NCI-H2029 treated with DMSO at 0.1 percent for 48 hours (cell line): ENCODE measurements at regions not wholly inside any gene's neighbourhood (a gene's known extent, or its start where the extent isn't known, plus 50 kb on each side); places are given as distances from the start of the nearest gene placed in this dataset.
"Not testable (repeated sequence)": the region's sequence is repeated elsewhere in the genome, so short reads cannot be mapped to it uniquely, and the experiment has no call there.

Experiments used
- DNase-seq: peaks from one replicate; lab custom pipeline; 2025; lab: John Stamatoyannopoulos, UW

DNA sequence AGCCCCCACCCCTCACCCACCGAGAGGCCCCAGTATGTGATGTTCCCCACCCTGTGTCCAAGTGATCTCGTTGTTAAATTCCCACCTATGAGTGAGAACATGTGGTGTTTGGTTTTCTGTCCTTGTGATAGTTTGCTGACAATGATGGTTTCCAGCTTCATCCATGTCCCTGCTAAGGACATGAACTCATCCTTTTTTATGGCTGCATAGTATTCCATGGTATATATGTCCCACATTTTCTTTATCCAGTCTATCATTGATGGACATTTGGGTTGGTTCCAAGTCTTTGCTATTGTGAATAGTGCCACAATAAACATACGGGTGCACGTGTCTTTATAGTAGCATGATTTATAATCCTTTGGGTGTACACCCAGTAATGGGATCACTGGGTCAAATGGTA is 79.2 kb downstream of the PXDC1 start:
- DNase-seq, result not testable (repeated sequence)

DNA sequence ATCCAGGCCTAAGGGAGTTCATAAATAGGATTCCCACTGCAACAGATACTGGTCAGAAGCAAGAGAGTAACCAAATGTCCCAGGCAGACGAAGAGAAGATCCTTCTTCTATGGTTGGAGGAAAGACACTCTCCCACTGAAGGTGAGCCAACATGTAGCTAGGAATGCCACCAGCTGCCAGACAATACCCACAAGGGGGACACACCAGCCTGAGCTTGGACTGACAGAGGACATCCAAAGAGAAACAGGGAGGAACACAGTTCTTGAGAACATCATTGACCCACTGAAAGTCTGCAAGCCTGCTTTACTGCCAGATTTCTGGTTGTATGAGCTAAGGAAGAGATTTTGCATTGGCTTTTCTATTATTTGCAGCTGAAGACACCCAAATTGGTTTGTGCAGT is 80.1 kb downstream of the PXDC1 start:
- no peak for DNase-seq

DNA sequence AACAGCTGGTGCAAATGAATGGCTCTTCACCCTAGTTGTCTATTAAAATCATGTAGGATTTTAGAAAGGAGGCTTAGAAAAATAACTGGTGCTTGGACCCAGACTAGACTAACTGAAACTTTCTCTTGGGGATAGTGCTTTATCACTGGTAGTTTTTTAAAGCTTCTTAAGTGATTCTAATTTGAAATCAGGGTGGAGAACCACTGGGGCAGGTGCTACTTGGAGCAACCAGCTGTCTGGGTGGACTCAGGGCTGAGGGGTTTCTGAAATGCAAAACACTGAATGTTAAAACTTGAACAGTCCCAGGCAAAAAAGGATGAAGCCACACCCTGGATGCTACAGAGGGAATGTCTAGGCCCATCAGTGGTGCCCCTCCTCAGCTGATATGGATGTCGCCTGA is 81.2 kb downstream of the PXDC1 start:
- DNase-seq, result no peak

DNA sequence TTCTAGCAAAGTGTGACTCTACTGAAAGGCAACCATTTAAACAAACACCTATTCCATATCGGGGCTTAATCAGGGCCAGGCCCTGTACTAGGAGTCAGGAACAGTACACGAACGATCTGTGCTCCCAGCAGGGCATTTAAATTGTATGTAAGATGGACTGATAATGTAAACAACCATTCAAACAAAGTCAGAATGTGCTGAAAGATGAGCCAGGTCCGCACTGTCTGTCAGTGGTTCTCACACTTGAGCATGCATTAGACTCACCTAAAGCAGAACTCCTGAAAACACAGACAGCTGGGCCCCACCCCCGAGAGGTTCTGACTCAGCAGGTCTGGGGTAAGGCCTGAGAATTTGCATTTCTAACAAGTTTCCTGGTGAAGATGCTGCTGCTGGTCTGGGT is 81.6 kb downstream of the PXDC1 start:
- DNase-seq, result no peak

DNA sequence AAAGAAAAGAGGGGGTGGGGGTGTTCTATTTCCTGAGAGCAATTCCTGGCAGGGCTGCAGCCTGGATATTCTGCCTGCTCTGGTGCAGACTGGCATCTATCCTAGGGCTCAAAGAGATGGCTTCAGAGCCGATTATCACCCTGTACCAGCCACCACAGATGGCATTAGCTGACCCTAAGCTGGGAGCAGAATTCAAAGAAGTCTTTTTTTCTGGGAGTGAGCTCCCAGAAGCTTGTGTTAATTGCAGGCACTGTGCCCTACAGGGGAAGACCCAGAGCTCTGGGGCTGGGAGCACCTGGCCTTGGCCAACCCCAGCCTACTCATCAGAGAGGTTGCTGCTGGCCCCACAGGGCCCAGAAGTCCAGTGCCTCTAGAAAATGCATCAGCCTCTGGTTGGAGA is 85.9 kb downstream of the PXDC1 start:
- no peak for DNase-seq

DNA sequence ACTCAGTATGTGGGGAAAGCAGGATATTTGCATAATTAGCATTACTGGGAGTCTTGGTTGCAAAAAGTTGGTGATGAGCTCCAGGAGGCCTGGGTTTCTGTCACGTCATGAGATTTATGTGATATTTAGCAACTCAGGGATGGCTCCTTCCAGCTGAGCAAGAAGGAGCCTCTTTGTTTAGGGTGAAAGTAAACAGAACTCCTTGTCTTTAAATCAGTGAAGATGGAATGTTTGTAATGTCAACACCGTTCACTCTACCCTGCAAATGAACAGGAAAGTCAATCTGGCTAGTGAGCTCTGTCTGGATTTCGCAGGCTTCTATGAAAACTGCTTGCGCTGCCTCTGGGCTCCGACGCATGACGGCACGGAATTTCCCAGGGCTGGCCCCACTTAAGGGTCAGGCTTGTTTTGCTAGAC is 86.9 kb downstream of the PXDC1 start:
- DNase-seq, result no peak

DNA sequence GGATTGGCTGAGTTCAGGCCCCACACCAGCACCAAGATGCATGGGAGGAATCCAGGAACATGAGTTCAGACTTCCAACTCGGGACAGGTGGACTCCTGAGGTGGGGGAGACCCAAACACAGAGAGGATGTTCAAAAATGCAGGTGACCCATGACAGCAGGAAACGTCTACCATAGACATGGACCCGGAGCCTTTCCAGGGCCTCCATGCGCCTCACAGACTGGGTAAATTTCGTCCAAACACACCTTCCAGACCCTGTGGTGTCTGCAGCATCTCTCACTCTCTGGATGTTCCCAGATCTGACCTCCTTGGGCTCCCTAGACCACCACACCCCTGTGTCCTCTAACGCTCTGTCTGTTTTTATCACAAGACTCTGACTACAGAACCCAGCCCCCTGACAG is 87.7 kb downstream of the PXDC1 start:
- DNase-seq, result no peak

DNA sequence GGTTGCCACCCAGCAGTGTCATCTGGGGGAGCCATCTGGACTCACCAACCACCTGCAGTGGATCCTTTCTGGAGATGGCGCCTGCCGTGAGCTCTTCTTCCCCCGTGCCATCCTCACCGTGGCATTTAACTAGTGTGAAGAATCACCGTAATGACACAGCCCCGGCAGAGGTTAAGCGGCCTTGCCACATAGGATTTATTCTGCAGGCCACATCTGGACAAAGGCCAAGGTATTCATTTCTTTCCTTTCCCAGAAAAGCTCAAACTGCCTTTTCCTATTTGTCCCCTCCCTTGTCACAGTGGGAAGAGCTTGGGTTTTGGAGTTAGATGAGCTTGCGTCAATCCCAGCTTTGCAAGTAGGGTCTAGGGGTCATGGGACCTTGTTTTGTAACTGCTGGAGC is 88.4 kb downstream of the PXDC1 start:
- no peak for DNase-seq

DNA sequence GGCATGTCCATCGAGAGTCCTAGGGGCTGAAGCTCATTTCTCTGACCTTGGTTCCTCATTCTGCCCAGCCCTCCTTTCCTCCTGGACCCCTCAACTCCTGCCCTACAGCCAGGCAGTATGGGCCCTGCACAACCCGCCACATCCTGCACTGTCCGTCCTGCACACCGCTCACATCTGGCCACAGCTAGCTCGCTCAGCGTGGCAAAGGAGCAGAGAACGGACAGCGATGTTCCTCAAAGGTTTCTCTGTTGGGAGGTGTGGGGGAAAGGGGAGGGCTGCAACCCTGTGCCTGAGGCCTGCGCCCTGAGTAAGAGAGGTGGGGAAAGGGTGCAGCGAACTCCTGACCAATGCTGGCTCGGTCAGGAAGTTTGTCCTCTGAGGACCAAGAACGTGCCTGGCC is 90.1 kb downstream of the PXDC1 start:
- no peak for DNase-seq

DNA sequence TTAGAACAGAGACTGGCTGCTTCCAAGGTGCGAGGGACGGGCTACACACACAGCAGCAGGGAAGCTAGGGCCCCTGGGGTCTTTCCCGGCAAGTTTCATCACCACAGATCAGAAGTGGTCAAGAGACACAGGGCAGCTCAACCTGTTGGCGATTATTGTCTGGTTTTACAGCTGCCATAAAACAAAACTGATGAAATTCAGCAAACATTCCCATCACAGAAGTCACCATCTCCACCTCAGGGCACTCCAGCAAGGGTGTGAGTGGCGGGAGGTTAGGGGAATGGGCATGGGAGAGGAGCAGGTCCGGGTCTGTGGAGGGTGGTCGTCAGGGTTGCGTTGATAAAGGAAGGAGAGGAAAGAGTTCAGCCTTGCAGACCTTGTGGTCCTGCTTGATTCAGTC is 91.0 kb downstream of the PXDC1 start:
- no peak for DNase-seq

DNA sequence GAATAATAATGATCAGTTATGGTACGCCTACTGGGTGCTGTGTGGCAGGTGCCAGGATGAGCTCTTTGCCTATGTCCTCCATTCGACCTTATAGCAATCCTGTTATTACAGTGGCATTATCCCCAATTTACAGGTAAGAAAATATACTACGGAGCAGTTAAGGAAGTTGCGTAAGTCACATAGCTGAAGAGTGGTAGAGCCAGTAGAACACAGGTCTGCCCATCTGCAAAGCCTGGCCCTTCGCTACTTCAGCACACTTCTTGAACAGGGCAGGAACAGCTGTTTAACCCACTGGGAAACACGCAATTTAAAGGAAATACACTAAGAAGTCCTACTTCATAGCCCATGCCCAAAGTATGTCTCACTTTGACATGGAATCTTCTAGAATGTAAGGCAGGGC is 91.8 kb downstream of the PXDC1 start:
- DNase-seq, result no peak

DNA sequence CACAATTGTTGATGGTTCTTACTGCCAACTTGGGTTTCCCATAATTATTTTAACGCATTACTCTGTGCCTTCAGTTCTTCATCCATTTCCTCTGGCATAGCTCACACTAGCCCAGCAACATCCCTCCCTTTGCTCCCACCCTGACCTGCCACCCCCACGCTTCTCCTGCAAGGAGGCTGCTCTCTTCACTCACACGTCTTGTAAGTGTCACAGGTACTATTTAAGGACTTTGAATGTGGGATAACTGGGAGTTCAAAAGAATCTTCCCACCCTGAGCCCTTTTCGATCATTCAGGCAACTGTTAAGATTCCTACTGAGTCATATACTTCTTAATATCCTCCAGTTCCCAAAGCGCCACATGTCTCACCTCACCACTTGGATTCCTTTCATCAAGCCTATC is 95.4 kb downstream of the PXDC1 start:
- DNase-seq, result no peak

DNA sequence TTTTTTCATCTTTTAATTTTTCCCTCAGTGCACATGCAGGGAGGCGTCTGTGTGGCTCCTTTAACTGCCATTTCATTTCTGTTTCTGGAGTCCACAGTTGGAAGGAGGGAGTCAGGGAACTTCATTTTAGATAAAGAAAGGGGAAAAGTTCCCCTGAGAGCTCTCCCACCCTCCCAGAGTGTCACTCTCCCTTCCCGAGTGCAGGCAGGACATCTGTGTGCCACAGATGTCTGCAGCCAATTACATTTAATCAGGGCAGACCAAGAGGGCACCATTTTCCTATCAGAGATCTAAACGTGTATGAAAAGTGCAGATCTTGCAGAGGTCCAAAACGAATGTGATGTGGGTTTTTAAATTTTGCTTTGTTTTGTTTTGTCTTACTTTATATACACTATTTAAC is 96.6 kb downstream of the PXDC1 start:
- DNase-seq, result no peak

DNA sequence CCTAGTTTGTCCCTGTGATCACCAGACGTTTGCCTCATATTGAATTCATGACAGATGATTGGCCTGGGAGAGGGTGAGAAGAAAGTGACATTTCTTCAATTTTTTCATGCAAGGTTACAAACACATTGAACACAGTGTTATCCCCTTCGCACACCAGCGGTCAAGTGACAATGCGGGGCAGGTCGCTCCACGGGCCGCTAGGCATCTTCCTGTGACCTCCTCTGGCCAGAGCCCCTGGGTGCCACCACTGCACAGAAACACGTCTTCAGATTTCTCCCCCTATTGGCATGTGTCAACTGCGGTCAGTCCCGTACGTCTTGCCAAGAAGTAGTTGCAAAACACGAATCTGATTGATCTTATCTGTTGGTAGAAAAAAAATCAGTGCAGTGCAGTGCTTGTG is 97.1 kb downstream of the PXDC1 start:
- DNase-seq, result no peak

DNA sequence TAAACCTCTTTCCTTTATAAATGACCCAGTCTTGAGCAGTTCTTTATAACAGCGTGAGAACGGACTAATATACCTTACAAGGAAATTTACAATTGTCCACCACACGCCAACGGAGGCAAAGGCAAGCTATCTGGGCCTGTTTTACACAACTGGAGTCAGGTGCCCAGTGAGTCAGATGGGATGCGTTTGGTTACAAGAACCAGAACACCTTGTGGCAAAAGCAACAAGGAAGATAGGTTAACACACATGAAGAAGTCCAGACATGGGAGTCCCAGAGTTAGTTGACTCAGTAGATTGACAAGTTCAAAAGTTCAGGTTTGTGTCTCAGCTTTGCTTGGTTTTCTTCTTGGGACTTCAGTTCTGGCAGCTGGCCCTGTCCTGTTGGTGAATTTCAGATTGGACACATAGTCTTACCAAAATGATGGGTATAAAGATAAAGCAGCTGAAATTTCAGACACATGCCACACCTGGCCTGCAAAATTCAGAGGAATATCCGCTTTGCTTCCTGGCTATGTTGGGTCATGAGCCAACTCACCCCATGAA is 97.9 kb downstream of the PXDC1 start:
- no peak for DNase-seq

DNA sequence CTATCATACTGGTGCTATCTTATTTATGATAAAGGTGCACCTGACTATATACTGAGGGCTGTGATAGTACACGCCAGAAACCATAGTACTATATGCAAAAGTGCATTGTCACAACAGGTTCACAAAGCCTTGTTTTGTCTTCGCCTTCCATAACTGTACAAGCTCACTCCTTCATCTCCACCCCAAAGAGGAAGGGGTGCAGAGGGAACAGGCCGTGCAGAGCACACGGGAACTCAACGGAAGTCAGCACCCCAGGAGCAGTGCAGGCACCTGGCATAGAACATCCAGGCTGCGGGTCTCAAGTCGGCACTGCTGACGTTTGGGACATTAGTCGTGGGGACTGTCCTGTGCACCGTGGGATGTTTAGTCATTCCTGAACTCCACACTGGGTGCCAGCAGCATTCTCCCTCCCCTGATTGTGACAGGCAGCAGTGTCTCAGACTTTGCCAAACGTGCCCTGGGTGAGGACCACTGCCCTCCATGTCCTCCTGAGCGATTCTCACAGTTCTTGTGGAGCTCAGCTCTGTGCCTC is 99.7 kb downstream of the PXDC1 start:
- DNase-seq, result no peak

DNA sequence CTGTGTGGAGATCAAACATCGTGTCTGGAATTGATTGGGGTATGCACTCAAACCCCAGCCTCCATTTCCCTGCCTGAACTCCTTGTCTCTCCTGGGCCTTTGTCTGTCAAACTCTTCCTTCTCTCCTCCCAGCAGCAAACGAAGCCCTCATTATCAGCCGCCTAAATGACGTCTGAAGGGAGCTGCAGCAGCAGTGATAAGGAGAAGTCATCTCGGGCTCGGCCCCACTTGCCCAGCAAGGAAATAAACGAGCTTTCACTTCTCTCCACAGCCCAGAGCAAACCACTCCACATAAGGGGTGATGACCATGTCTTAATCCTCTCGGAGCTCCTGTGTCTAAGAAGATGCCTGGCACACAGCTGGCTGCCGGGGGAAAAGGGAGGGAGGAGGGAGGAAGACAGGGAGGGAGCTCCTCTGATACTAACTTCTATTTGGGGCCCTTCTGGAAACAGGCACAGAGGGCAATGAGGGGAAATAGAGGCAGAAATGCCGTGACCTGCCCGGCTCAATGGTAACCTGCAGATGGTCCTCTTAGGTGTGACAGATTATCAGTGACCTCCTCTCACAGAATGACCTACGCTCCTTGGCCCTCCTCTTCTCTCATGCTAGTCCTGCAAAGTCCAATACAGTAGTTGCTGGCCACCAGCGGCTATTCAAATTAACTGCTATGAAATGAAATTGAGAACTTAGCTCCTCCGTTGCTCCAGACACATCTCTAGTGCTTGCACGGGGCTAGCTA is 100.4 kb downstream of the PXDC1 start:
- DNase-seq, result no peak

DNA sequence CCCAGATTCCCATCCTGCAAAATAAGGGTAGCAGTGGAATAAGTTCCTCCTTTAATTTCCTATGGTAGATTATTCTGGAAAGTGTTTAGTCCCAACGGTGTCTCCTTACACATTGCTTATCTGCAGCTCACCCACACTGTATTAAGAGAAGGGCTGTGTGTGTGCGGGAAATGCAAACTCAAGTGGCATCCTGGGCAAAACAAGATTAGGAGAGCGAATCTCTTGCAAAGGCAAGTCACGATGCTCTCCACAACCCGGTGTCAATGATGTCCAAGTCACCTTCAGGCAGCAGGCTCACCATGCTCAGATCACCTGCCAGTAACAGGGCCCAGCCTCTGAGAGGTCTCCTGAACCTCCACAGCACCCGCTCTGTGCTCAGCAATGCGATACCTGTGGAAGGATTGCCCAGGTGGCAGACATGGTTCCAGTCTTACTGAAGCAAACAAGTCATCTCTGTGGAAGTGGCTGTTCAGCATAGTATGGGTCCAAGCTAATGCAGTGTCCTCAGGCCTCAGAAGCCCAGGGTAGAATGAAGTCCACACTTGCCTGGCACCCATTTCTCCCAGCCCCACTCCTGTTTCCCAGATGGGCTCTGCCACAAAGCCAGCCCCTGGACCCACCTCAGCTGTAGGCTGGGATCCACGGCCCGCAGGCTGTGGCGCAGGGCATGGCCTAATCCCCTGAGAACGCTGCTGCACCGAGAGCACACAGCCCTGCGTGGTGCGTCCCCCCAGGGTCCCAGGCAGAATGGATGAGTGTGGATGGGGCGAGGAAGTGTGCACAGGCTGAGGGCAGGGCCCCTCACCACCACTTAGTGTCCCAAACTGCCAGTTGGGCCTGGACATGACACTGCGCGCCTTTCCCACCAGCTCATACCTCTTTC is 101.2 kb downstream of the PXDC1 start:
- no peak for DNase-seq

DNA sequence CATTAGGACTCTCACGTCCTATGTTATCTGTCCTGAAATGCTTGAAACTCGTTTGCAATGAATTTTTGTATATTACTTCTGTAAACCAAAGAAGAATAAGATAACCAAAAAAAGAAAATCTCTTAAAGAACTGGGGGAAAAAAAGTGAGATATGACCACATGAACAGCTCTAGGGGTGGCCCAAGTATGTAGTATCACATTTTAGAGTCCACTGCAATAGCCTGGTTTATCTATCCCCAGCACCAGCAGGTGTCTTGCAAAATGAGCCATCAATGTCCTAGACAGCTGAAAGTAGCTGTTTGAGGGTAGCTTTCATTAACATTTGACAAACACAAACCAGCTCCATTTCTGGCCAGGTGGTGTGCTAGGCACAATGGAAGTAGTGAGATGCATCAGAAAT is 102.8 kb downstream of the PXDC1 start:
- no peak for DNase-seq

DNA sequence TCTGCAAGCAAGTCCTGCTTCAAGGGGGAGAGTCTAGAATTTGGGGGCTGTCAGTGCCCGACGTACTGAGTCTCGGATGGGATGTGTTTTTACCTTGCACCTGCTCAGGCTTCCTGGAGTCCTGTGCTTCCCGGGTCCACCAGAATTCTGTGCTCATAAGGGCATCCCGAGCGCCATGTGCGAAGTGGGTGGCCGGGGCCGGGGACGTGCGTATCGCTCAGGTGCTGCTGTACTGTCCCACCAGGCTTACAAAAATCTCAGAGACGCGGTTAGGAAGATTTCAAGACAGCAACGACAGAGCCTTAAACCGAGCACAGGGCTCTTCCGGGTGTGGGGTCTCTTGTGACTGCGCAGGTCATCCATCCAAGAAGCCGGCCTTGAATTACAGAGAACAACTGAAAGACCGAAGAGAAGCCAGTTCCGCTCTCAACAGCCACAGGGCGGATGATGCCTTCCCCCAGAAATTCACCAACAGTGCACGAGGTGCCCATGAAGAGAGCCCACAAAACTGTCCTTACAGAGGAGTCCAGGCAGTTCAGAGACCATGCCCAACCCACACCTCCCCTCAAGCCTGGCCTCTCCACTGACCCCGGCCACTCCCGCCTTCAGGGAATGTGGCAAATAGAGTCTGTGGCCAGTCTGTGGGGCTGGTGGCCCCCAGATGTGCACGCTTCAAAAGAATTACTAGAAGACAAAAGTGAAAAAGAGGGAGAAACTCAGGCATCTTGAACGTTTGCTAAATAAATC is 104.7 kb downstream of the PXDC1 start:
- no peak for DNase-seq

DNA sequence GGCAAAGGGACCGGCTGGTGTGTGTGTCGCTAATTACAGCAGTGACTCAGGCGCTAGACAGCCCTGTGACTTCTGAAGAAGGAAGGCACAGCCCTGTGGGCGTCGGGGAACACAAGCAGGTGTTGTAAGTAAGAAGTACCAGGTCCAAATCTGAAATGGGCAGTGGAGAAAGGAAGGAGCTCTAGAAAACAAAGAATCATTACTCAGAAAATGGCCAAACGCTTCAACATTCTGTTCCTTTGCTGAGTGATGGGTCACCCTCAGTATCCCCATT is 106.8 kb downstream of the PXDC1 start:
- DNase-seq, result no peak

DNA sequence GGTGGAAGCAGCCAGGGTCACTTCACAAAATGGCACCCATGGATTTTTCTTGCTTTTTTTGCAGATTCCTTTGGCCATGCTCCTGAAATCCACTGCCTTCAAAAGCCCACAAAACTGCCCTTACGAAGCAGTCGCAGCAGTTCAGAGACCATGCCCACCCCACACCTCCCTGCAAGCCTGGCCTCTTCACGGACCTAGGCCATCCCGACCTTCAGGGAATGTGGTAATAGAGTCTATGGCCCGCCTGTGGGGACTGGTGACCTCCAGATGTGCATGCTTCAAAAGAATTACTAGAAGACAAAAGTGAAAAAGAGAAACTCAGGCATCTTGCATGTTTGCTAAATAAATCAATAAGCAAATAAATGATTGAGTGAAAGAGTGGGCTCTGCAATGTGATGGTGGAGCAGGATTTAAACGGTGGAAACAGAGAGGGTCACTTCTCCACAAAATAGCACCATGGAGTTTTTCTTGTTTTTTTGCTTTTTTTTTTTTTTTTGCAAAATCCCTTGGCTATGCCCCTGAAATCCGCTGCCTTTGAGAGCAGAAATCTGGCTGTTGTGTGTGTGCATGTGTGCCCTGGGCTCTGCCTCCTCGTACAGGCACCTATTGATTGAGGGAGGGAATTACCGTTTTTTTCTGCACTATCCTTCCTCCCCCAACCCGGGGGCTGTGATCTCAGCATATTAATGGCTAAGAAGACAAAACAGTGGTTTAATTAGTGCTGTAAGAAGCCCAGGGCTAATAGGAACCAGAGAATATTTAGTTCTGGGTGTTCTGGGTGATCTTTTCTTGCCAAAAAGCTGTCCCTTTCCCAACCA is 107.4 kb downstream of the PXDC1 start:
- no peak for DNase-seq
